DMS 273 treated with DMSO at 0.1 percent for 48 hours (cell line): ENCODE measurements at regions not wholly inside any gene's neighbourhood (a gene's known extent, or its start where the extent isn't known, plus 50 kb on each side); places are given as distances from the start of the nearest gene placed in this dataset.

Experiments used
- DNase-seq: peaks from one replicate; lab custom pipeline; 2025; lab: John Stamatoyannopoulos, UW

- DNase-seq = no peak
Measured at GRCh38 chrX:9087271-9088040, 53.5 kb upstream of the FAM9B start.

- no peak for DNase-seq
Measured at GRCh38 chrX:9088896-9089295, 55.0 kb upstream of the FAM9B start.

DNA sequence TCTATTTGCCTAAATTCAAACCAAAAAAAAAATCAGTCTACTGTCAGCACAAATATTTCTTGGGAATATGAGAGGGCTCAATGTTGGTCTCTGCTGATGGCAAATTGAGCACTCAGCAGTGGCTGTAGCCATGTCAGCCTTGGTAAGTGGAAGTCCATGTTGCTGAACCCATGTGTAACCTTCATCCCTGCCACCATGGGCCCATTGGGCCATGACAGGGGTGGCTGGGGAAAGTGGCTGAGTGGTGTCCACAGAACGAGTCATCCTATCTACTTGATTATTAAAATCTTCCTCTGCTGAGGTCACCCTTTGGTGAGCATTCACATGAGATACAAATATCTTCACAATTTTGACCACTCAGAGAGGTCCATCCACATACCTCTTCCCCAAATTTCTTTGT lies 56.8 kb upstream of the FAM9B start:
- DNase-seq = no peak

DNA sequence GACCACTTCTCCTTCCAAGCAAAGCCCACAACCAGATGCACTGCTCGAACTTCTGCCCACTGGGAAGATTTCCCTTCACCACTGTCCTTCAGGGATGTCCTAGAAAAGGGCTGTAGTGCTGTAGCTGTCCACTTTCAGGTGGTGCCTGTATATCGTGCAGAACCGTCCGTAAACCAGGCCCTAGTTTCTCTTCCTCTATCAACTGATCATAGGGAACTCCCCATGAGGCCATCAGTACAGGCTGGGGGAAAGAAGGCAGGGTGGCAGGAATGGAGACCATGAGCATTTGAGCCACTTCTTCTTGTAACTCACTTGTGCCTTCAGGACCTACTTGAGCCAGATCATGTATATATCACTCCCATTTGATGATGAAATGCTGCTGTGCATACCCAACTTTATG lies 57.3 kb upstream of the FAM9B start:
- no peak for DNase-seq

- no peak for DNase-seq
Measured at GRCh38 chrX:9102956-9103355, 69.0 kb upstream of the FAM9B start.

- no peak for DNase-seq
Measured at GRCh38 chrX:9108054-9108453, 74.1 kb upstream of the FAM9B start.

- DNase-seq = no peak
Measured at GRCh38 chrX:9110808-9111207, 76.9 kb upstream of the FAM9B start.

- no peak for DNase-seq
Measured at GRCh38 chrX:9114245-9114644, 80.3 kb upstream of the FAM9B start.

- no peak for DNase-seq
Measured at GRCh38 chrX:9117851-9118250, 83.9 kb upstream of the FAM9B start.

GRCh38 chrX:9122519-9123245 lies 88.8 kb upstream of the FAM9B start:
- no peak for DNase-seq

- no peak for DNase-seq
Measured at GRCh38 chrX:9127986-9128385, 94.1 kb upstream of the FAM9B start.

DNA sequence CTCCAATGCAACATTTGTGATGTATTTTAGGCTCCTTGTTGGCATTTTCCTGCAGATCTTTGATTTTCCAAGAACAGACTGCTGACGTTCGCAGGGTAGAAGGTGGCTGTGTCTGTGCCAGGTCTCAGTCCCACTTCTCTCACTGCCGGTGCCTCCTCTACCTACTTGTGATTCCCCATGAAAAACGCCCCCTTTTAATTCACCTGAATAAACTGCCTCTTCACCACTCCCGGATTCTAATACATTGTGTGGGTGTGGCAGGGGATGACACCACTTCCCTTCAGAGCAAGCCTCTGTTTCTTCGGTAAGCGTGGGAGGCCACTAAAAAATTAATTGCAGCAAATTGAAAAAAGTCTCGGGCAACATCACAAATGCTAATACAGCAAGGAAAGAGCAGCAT lies 96.1 kb upstream of the FAM9B start:
- no peak for DNase-seq

DNA sequence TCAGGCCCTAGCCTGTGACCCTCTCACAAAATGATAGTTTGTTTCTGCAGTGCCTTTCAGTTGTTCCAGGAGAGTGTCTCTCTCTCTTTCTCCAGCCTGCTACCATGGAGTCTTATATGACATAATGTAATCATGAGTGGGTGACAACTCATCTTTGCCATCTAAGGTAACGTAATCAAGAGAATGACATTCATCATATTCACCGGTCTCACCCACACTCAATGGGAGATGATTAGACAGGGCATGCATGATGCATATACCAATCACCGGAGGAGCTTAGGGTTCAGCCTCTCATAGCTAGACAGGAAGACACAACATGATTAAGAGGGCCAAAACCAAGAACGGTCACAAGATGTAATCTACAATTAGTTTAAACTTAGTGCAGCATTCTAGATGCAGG lies 97.1 kb upstream of the FAM9B start:
- DNase-seq = no peak

- DNase-seq = no peak
Measured at GRCh38 chrX:9132036-9132638, 98.2 kb upstream of the FAM9B start.

DNA sequence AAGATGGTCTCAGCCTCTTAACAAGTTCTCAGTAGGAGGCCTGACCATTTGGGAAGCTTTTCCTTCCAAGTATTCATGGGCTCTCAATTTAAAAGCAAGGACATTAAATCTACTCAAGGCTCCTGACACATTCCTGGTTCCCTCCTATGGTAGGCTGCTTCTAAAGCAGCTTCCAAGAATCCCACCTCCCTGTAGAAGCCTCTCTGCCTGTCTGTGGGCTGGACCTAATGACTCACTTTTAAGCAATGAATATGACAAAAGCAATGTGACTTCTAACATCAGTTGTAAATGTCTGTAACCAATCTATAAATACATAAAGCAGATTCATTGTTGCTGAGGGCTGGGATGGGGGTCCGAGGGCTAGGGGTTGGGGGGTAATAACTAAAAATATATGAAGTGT lies 99.5 kb upstream of the FAM9B start:
- no peak for DNase-seq

DNA sequence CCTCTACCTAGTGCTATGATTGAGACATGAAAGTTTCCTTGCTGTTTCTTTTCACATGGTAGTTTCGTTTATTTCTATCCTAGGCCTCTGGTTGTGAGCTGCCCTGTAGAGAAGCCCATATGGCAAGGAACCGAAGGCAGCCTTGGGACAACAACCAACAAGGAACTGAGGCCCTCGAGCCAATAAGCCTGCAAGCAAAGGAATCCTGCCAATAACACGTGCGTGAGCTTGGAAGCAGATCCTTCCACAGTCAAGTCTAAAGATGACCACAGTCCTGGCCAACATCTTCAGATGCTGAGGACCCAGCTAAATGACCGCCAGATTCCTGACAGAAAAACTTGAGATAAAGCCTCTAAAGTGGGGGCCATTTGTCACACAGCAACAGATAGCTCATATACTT lies 100.4 kb upstream of the FAM9B start:
- no peak for DNase-seq

- DNase-seq = no peak
Measured at GRCh38 chrX:9135901-9136510, 102.1 kb upstream of the FAM9B start.

GRCh38 chrX:9137152-9137551 lies 103.2 kb upstream of the FAM9B start:
- DNase-seq = no peak

GRCh38 chrX:9141496-9141895 lies 107.6 kb upstream of the FAM9B start:
- no peak for DNase-seq

DNA sequence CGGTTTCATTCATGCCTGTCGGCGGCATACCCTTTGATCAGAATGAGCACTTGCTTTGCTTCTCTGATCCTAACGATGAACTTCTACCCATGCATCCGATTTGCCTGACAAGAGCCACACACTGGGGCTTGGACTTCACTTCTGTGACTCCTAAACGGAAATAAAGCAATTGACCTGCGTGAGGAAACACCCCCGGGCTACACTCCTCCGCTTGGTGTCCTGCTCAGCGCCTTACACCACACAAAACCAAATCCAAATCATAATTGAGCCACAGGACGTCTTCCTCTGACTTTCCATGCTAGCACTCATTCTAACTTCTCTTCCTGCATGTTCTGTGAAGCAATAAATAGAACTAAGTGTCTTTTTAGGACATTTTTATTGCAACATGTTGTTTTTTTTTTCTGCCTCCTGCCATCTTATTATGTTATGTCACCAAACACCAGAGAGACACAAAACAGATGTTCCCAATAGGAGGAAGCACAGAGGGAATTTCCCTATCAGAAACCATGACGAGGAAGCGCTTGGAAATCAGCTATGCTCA lies 110.8 kb upstream of the FAM9B start:
- DNase-seq = no peak

- no peak for DNase-seq
Measured at GRCh38 chrX:9146657-9147056, 112.7 kb upstream of the FAM9B start.

- no peak for DNase-seq
Measured at GRCh38 chrX:9147086-9147485, 113.2 kb upstream of the FAM9B start.

DNA sequence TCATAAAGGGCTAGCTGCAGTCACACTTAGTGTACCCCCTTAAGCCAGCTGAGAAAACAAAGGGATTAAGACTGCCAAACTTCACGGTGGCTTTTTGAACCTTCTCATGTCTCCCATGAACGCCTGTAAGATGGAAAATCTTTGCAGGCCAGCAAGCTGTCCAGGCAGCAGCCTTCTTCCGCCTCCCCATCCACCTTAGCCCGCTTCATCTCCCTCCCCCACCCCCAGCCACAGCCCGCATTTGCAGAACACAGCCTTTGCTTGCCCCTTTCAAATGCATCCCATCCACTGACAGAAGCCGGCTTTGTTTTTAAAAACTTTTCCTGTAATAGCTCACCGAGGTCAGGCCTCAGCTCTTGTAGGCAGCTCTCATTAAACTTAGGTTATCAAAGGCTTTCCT lies 113.8 kb upstream of the FAM9B start:
- no peak for DNase-seq
